Ovary (tissue), 7 donors: ENCODE measurements at regions not wholly inside any gene's neighbourhood (a gene's known extent, or its start where the extent isn't known, plus 50 kb on each side); places are given as distances from the start of the nearest gene placed in this dataset.

Experiments used
- DNase-seq, 5 donors: peaks; one replicate each; pipeline ENCODE4 v3.0.0-alpha.2; 2019 to 2020
- H3K27ac ChIP-seq, 2 donors: fragments of 200-600 bp; one replicate each; pipeline versions ENCODE4 v1.5.1 to v1.8.0; 2019 to 2022
- H3K27me3 ChIP-seq: fragments of 200-600 bp; one replicate; pipeline ENCODE4 v1.8.0; 2022
- H3K36me3 ChIP-seq: fragments of 200-600 bp; sonication (generic); one replicate; pipeline ENCODE4 v1.5.1; 2019
- H3K4me1 ChIP-seq: one replicate; pipeline ENCODE4 v1.8.1; 2013; ENCODE audit warnings: mild to moderate bottlenecking, moderate library complexity; ENCODE audit not compliant: insufficient read depth
- H3K4me3 ChIP-seq: fragments of 200-600 bp; sonication (generic); one replicate; pipeline ENCODE4 v1.5.1; 2017
- H3K9me3 ChIP-seq, 2 donors: fragments of 200-600 bp in 1 of 2; sonication (generic) in 1 of 2; one replicate each; pipeline versions ENCODE4 v1.5.1 to v1.8.1; 2013 to 2019; ENCODE audit warnings: mild to moderate bottlenecking in 1 of 2, moderate library complexity in 1 of 2
- EP300 ChIP-seq: sonication (generic); formaldehyde crosslinking; IDR thresholded peaks from one replicate; pipeline ENCODE4 v1.6.1; 2017; ENCODE audit warnings: antibody characterized with exemption
- POLR2A ChIP-seq: fragments of 450-650 bp; IDR thresholded peaks from one replicate; pipeline ENCODE4 v1.6.1; 2017; ENCODE audit warnings: antibody characterized with exemption, mild to moderate bottlenecking, moderate library complexity
- whole genome bisulfite sequencing, 3 donors: extraction: QIAGEN DNeasy Blood & Tissue Kit in 1 of 3; methylation state at CpG; one replicate each; pipeline versions ENCODE4 v1.1.5 to v1.1.7; 2013 to 2017; 5-methylcytosine and 5-hydroxymethylcytosine counted together
- intact Hi-C, 4 donors: fragments of 100-400 bp; cut with DNase I; formaldehyde crosslinking; loops; one replicate each; pipeline versions ENCODE4 v1.11.0 to v1.15.1; 2022 to 2023
- TF ChIP-seq, protein P1 (sequence below), 3 donors: fragments of 450-650 bp in 2 of 3; fragments of 200-600 bp in 1 of 3; IDR thresholded peaks; one replicate each; pipeline versions ENCODE4 v1.5.1 to v1.8.0; 2016 to 2022; ENCODE audit warnings: antibody characterized with exemption in 3 of 3, mild to moderate bottlenecking in 1 of 3
- donor health status: DM: no; HTN: no; CAD: no; lungs with moderate emphysema.
- donor health status: DM: no; HTN: no; CAD: no.
- donor health status: Bipolar disorder and iron deficiency.
- donor health status: DM: no; HTN: no; CAD: no.
- donor health status: DM: yes; HTN: yes; CAD: no.

GRCh38 chr16:50482271-50482670, 65.9 kb upstream of the NKD1 start:
- DNase-seq: no peak
- Histone ChIP-seq H3K27me3 (no peaks in the 10 kb centered on the region), H3K4me3 (no peak overlapping the region), H3K27ac (no peak overlapping the region), H3K9me3 (no peaks in the 10 kb centered on the region), H3K4me1 (no peaks in the 10 kb centered on the region), H3K36me3 (no peaks in the 10 kb centered on the region)
- intact Hi-C loops: no loop called here
- 84 to 90% (median 88%) methylated on average over 4 to 5 of the region's 5 CpGs for WGBS, 3 donors
- TF ChIP-seq EP300: no peak
- no peak for TF ChIP-seq POLR2A
- TF ChIP-seq, protein P1, sequence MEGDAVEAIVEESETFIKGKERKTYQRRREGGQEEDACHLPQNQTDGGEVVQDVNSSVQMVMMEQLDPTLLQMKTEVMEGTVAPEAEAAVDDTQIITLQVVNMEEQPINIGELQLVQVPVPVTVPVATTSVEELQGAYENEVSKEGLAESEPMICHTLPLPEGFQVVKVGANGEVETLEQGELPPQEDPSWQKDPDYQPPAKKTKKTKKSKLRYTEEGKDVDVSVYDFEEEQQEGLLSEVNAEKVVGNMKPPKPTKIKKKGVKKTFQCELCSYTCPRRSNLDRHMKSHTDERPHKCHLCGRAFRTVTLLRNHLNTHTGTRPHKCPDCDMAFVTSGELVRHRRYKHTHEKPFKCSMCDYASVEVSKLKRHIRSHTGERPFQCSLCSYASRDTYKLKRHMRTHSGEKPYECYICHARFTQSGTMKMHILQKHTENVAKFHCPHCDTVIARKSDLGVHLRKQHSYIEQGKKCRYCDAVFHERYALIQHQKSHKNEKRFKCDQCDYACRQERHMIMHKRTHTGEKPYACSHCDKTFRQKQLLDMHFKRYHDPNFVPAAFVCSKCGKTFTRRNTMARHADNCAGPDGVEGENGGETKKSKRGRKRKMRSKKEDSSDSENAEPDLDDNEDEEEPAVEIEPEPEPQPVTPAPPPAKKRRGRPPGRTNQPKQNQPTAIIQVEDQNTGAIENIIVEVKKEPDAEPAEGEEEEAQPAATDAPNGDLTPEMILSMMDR (IDR thresholded peaks at IDR 0.05): no peak

DNA sequence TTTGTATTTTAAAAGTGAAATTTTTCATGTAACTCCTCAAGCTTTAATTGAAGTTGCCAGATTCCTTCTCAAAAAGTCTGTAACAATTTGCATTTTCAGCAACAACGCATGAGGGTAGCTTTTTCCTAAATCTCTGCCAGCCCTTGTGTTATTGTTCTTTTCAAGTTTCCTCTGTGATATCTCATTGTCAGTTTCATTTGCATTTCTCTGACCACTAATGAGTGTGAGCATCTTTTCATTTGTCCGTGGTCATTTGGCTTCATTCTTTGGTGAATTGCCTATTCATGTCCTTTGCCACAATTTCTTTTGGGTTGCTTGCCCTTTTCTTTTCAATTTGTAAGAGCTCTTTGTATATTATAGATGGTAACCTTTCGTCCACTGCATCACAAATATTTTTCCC, 68.0 kb upstream of the NKD1 start:
- no peak overlapping the region for H3K4me3 ChIP-seq
- no peaks in the 10 kb centered on the region for H3K9me3 ChIP-seq
- intact Hi-C loops: no loop called here
- TF ChIP-seq EP300 (no peak), POLR2A (no peak)
- TF ChIP-seq, protein P1 (IDR thresholded peaks at IDR 0.05): no peak
- DNase-seq: no peak
- WGBS, 3 donors: 67 to 70% (median 69%) methylated on average over 3 of the region's 3 CpGs
- H3K27me3 ChIP-seq: no peaks in the 10 kb centered on the region
- no peaks in the 10 kb centered on the region for H3K4me1 ChIP-seq
- no peaks in the 10 kb centered on the region for H3K36me3 ChIP-seq
- no peak overlapping the region for H3K27ac ChIP-seq

- no peak overlapping the region for H3K4me3 ChIP-seq
- no peaks in the 10 kb centered on the region for H3K27me3 ChIP-seq
- no peak for DNase-seq
- H3K36me3 ChIP-seq: no peaks in the 10 kb centered on the region
- no peak overlapping the region for H3K27ac ChIP-seq
- WGBS, 3 donors: 87 to 89% (median 88%) methylated on average over 5 of the region's 5 CpGs
- no peaks in the 10 kb centered on the region for H3K9me3 ChIP-seq
- TF ChIP-seq POLR2A (no peak), EP300 (no peak)
- TF ChIP-seq, protein P1 (IDR thresholded peaks at IDR 0.05): no peak
- intact Hi-C loops: no loop called here
- no peaks in the 10 kb centered on the region for H3K4me1 ChIP-seq
These were observed 68.4 kb upstream of the NKD1 start for GRCh38 chr16:50479771-50480170.

DNA sequence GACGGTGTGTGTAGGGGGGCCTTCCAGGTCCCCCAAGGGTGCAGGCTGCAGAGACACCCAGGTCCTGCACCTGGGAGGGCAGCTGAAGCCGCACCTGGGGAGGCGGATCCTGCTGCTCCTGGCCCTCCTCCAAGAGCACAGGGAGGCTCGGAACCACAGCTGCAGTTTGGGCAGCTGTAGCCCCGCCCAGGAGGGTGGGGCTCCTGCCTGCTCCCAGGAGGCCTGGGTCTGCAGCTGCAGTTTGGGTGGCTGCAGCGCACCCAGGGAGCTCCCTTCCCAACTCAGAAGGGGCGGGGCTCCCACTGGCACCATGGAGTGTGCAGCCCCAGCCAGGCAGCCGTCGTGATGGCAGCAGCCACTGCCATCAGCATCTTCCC, 69.4 kb upstream of the NKD1 start:
- 46 to 58% (median 56%) methylated on average over 9 of the region's 9 CpGs for WGBS, 3 donors
- no peaks in the 10 kb centered on the region for H3K9me3 ChIP-seq
- no peak overlapping the region for H3K4me3 ChIP-seq
- TF ChIP-seq, protein P1 (IDR thresholded peaks at IDR 0.05): no peak
- TF ChIP-seq POLR2A (no peak), EP300 (no peak)
- no peak overlapping the region for H3K27ac ChIP-seq
- H3K4me1 ChIP-seq: no peaks in the 10 kb centered on the region
- no peaks in the 10 kb centered on the region for H3K36me3 ChIP-seq
- intact Hi-C loops: no loop called here
- no peak for DNase-seq
- no peaks in the 10 kb centered on the region for H3K27me3 ChIP-seq
